ENCODE measurements at regions not wholly inside any gene's neighbourhood (a gene's known extent, or its start where the extent isn't known, plus 50 kb on each side); places are given as distances from the start of the nearest gene placed in this dataset.
"Not testable (repeated sequence)": the region's sequence is repeated elsewhere in the genome, so short reads cannot be mapped to it uniquely, and the experiment has no call there.

GRCh38 chr20:30295967-30296366 is 961.5 kb upstream of the DEFB115 start:
- DNase-seq (ENCODE audit: low spot score): not testable (repeated sequence)

- not testable (repeated sequence) for DNase-seq (ENCODE audit: low spot score)
These were observed 959.4 kb upstream of the DEFB115 start for GRCh38 chr20:30297878-30298595.

GRCh38 chr20:30300220-30300642 is 957.2 kb upstream of the DEFB115 start:
- not testable (repeated sequence) for DNase-seq (ENCODE audit: low spot score)

- not testable (repeated sequence) for DNase-seq (ENCODE audit: low spot score)
These were observed 954.7 kb upstream of the DEFB115 start for GRCh38 chr20:30302786-30303185.

- not testable (repeated sequence) for DNase-seq (ENCODE audit: low spot score)
These were observed 947.5 kb upstream of the DEFB115 start for GRCh38 chr20:30309938-30310337.

GRCh38 chr20:30310385-30310784 is 947.1 kb upstream of the DEFB115 start:
- not testable (repeated sequence) for DNase-seq (ENCODE audit: low spot score)

- not testable (repeated sequence) for DNase-seq (ENCODE audit: low spot score)
These were observed 945.2 kb upstream of the DEFB115 start for GRCh38 chr20:30312220-30312619.

GRCh38 chr20:30313660-30314059 is 943.8 kb upstream of the DEFB115 start:
- not testable (repeated sequence) for DNase-seq (ENCODE audit: low spot score)

GRCh38 chr20:30316063-30316462 is 941.4 kb upstream of the DEFB115 start:
- DNase-seq (ENCODE audit: low spot score): not testable (repeated sequence)

- not testable (repeated sequence) for DNase-seq (ENCODE audit: low spot score)
These were observed 940.7 kb upstream of the DEFB115 start for GRCh38 chr20:30316532-30317299.

- not testable (repeated sequence) for DNase-seq (ENCODE audit: low spot score)
These were observed 923.7 kb upstream of the DEFB115 start for GRCh38 chr20:30333744-30334143.

GRCh38 chr20:30337556-30337955 is 919.9 kb upstream of the DEFB115 start:
- DNase-seq (ENCODE audit: low spot score): not testable (repeated sequence)

- DNase-seq (ENCODE audit: low spot score): not testable (repeated sequence)
These were observed 908.5 kb upstream of the DEFB115 start for GRCh38 chr20:30348932-30349331.

- not testable (repeated sequence) for DNase-seq (ENCODE audit: low spot score)
These were observed 900.5 kb upstream of the DEFB115 start for GRCh38 chr20:30356854-30357467.

- not testable (repeated sequence) for DNase-seq (ENCODE audit: low spot score)
These were observed 895.7 kb upstream of the DEFB115 start for GRCh38 chr20:30361756-30362155.

- DNase-seq (ENCODE audit: low spot score): not testable (repeated sequence)
These were observed 881.1 kb upstream of the DEFB115 start for GRCh38 chr20:30376430-30376766.

- peak; percentile 73 for DNase-seq (ENCODE audit: low spot score)
These were observed 880.5 kb upstream of the DEFB115 start for GRCh38 chr20:30376767-30377658.

- DNase-seq (ENCODE audit: low spot score): not testable (repeated sequence)
These were observed 879.1 kb upstream of the DEFB115 start for GRCh38 chr20:30378317-30378716.

GRCh38 chr20:30378721-30379120 is 878.7 kb upstream of the DEFB115 start:
- not testable (repeated sequence) for DNase-seq (ENCODE audit: low spot score)

GRCh38 chr20:30384841-30385240 is 872.6 kb upstream of the DEFB115 start:
- not testable (repeated sequence) for DNase-seq (ENCODE audit: low spot score)

- DNase-seq (ENCODE audit: low spot score): not testable (repeated sequence)
These were observed 871.4 kb upstream of the DEFB115 start for GRCh38 chr20:30386099-30386498.

Data from mucosa of gallbladder (tissue), 1 donor.